Activated naive CD8-positive, alpha-beta T cell (primary cell): ENCODE measurements at regions not wholly inside any gene's neighbourhood (a gene's known extent, or its start where the extent isn't known, plus 50 kb on each side); places are given as distances from the start of the nearest gene placed in this dataset.
"Not testable (repeated sequence)": the region's sequence is repeated elsewhere in the genome, so short reads cannot be mapped to it uniquely, and the experiment has no call there.

Experiments
- H3K27ac Mint-ChIP-seq: one replicate; pipeline ENCODE4 v1.8.0; 2021; ENCODE audit warnings: mixed read lengths
- H3K27me3 Mint-ChIP-seq: one replicate; pipeline ENCODE4 v1.8.0; 2021; ENCODE audit warnings: mixed read lengths
- H3K36me3 Mint-ChIP-seq: one replicate; pipeline ENCODE4 v1.8.0; 2021; ENCODE audit warnings: mixed read lengths
- H3K4me1 Mint-ChIP-seq: one replicate; pipeline ENCODE4 v1.8.0; 2021; ENCODE audit warnings: low read depth, mixed read lengths
- H3K4me3 Mint-ChIP-seq: one replicate; pipeline ENCODE4 v1.8.0; 2021; ENCODE audit warnings: mild to moderate bottlenecking, mixed read lengths
- H3K9me3 Mint-ChIP-seq: one replicate; pipeline ENCODE4 v1.8.0; 2021; ENCODE audit warnings: low read depth, mixed read lengths

DNA sequence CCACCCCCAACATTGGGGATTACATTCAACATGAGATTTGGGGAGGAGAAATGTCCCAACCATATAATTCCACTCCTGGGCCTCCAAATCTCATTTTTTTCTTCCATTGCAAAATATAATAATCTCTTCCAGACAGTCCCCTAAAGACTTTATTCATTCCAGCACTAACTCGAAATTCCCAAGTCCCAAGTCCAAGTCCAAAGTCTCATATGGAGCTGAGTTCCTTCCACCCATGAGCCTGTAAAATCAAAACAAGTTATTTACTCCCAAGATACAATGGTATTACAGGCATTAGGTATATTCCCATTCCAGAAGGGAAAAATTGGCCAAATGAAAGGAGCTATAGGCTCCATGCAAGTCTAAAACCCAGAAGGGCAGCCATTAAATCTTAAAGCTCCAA is 56.7 kb downstream of the P2RY1 start:
- Mint-ChIP-seq H3K4me3 (no peak overlapping the region), H3K27me3 (peaks cover 4% of the 10 kb centered on the region), H3K36me3 (no peaks in the 10 kb centered on the region), H3K9me3 (peaks cover 4% of the 10 kb centered on the region), H3K27ac (no peak overlapping the region), H3K4me1 (no peaks in the 10 kb centered on the region)

GRCh38 chr3:152892446-152892845 is 57.5 kb downstream of the P2RY1 start:
- Mint-ChIP-seq H3K27me3 (peaks cover 4% of the 10 kb centered on the region), H3K36me3 (no peaks in the 10 kb centered on the region), H3K27ac (no peak overlapping the region), H3K4me3 (no peak overlapping the region), H3K4me1 (no peaks in the 10 kb centered on the region), H3K9me3 (peaks cover 4% of the 10 kb centered on the region)

DNA sequence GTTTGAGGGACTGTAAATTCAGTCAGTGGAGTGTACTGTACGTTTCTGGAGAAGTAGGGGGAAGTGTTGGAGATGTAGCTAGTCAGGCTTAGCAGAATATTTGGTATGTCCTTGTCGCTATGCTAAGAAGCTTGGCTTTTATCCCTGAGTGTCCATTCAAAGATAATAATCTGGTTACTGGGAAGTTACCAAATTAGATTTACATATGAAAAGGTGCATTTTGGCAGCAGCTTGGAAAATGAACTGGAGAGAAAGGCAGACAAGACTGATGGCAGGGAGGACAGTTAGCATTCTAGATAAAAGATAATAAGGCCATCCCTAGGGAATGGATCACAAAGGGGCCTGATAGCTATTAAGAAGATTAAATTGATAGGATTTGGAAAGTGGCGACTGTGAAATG is 58.7 kb downstream of the P2RY1 start:
- H3K27ac Mint-ChIP-seq = no peak overlapping the region
- no peaks in the 10 kb centered on the region for H3K36me3 Mint-ChIP-seq

GRCh38 chr3:152899306-152899705 is 64.4 kb downstream of the P2RY1 start:
- Mint-ChIP-seq H3K27ac (no peak overlapping the region), H3K4me3 (no peak overlapping the region), H3K36me3 (no peaks in the 10 kb centered on the region), H3K4me1 (no peaks in the 10 kb centered on the region), H3K27me3 (peaks cover 4% of the 10 kb centered on the region), H3K9me3 (peaks cover 3% of the 10 kb centered on the region)

More for the DNA sequence above, 58.7 kb downstream of the P2RY1 start:
- Mint-ChIP-seq H3K4me1 (no peaks in the 10 kb centered on the region), H3K27me3 (peaks cover 4% of the 10 kb centered on the region), H3K4me3 (no peak overlapping the region), H3K9me3 (peaks cover 4% of the 10 kb centered on the region)

GRCh38 chr3:152902141-152902669 is 67.3 kb downstream of the P2RY1 start:
- Mint-ChIP-seq H3K4me1 (no peaks in the 10 kb centered on the region), H3K27ac (no peak overlapping the region), H3K36me3 (no peaks in the 10 kb centered on the region), H3K27me3 (no peaks in the 10 kb centered on the region), H3K9me3 (peaks cover 7% of the 10 kb centered on the region), H3K4me3 (no peak overlapping the region)

DNA sequence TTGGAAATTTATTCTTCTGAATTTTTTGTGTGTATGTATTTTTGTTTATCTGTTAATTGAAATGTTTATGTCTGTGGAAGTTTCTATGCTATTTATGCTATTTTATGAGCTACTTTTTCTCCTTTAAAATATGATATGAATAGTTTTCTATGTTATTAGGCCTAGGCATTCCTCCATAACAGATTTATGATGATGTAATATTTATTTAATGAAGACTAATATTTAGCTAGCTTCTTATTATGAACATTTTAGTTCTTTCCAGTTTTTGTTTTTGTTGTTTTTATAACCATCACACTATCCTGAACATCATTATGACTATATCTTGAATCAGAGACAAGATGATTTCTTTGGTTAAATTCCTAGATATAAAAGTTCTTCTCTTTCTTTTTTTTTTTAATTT is 70.7 kb downstream of the P2RY1 start:
- H3K4me3 Mint-ChIP-seq = no peak overlapping the region
- peaks cover 7% of the 10 kb centered on the region for H3K9me3 Mint-ChIP-seq
- no peaks in the 10 kb centered on the region for H3K36me3 Mint-ChIP-seq
- no peak overlapping the region for H3K27ac Mint-ChIP-seq
- no peaks in the 10 kb centered on the region for H3K4me1 Mint-ChIP-seq
- no peaks in the 10 kb centered on the region for H3K27me3 Mint-ChIP-seq

DNA sequence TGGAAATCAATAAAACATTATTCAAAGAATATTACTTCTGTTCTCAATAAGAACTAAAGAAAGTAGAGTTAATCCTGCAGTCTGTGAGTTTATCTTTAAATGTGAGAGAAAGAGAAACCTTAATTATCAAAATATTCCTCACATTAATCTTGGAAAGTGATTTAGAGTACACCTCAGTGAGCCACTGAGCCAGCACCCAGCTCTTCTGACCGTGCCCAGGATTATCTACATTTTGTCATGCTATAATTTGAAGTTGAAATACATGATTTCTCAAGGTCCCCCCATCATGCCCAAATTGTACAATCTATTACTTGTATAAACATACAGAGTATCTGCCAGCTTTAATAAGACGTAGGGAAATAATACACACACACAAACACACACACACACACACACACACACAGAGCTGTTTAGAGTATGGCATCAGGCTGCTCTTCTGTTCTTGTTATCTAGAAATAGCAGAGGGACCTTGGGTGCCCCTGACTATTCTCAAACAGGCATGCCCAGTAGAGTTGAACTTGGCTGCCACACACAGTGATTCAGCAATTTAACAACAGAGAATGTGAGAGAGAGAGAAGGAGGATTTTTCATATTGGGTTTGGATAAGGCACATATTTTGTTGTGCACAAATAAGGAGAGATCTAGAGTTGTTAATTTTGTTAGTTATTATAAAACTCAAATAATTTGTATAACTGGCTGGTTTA is 74.4 kb downstream of the P2RY1 start:
- Mint-ChIP-seq H3K36me3 (no peaks in the 10 kb centered on the region), H3K4me3 (no peak overlapping the region)

DNA sequence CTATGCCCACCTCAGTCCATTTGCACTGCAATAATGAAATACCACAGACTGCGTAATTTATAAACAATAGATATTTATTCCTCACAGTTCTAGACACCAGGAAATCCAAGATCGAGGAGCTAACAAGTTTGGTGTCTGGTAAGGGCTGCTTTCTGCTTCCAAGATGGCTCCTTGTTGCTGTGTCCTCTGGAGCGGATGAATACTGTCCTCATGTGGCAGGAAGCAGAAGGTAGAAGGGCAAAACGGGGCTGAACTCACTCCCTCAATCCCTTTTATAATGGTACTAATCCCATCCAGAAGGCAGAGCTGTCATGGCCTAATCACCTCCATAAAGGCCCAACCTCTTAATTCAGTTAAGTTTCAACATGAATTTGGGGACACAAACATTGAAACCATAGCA is 75.3 kb downstream of the P2RY1 start:
- H3K4me1 Mint-ChIP-seq = no peaks in the 10 kb centered on the region
- H3K36me3 Mint-ChIP-seq = no peaks in the 10 kb centered on the region
- no peak overlapping the region for H3K27ac Mint-ChIP-seq
- H3K9me3 Mint-ChIP-seq = peaks cover 4% of the 10 kb centered on the region
- no peaks in the 10 kb centered on the region for H3K27me3 Mint-ChIP-seq
- H3K4me3 Mint-ChIP-seq = no peak overlapping the region

More for the DNA sequence above, 74.4 kb downstream of the P2RY1 start:
- no peaks in the 10 kb centered on the region for H3K4me1 Mint-ChIP-seq
- H3K9me3 Mint-ChIP-seq = peaks cover 4% of the 10 kb centered on the region
- H3K27me3 Mint-ChIP-seq = no peaks in the 10 kb centered on the region
- no peak overlapping the region for H3K27ac Mint-ChIP-seq

DNA sequence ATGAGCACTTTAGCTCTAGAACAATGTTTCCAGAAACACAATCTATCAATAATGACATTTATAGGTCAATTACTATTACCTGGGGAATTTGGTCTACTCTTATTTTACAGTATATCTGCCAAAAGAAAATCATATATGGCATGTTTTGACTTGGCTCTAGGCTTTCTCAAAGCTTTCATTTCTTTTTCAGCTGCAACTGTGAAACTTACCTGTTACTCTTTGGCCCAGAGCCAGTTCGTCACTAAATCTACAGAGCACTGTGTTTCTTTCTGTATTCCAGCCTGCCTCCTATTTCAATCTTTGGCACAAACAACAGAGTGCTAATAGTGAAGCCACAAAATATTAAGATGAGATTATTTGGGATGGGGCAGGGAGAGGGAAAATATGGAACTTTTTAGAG is 76.0 kb downstream of the P2RY1 start:
- Mint-ChIP-seq H3K4me1 (no peaks in the 10 kb centered on the region), H3K27ac (no peak overlapping the region), H3K27me3 (no peaks in the 10 kb centered on the region), H3K36me3 (no peaks in the 10 kb centered on the region), H3K4me3 (no peak overlapping the region), H3K9me3 (peaks cover 4% of the 10 kb centered on the region)

DNA sequence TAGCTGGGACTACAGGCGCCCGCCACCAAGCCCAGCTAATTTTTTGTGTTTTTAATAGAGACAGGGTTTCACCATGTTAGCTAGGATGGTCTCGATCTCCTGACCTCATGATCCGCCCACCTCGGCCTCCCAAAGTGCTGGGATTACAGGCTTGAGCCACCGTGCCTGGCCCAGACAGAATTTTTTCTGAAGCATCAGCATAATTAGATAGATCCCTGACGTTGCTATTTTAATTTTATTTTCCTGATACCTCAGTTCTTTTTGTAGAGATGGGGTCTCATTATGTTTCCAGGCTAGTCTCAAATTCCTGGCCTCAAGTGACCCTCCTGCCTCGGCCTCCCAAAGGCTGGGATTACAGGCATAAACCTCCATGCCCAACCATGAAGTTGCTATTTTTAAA is 79.8 kb downstream of the P2RY1 start:
- H3K27me3 Mint-ChIP-seq, H3K27ac Mint-ChIP-seq, H3K9me3 Mint-ChIP-seq, H3K36me3 Mint-ChIP-seq, H3K4me1 Mint-ChIP-seq, H3K4me3 Mint-ChIP-seq: not testable (repeated sequence)

DNA sequence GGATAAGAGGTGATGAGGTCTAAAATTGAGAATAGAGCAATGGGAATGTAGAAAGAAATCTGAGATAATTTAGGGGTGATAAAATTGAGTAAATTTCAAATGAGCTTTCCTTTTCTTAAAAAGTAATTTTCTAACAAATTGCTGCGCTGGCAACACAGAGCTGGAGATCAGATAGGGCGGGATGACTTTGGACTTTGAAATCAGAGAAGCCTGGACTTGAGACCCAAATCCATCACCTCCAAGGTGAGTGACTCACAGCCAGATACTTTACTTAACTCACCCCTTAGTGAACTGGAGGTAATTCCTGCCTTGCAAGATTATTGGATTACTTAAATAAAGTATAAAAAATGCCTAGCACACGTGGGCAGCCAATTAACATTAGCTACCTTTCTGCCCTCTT is 80.8 kb downstream of the P2RY1 start:
- Mint-ChIP-seq H3K36me3 (no peaks in the 10 kb centered on the region), H3K4me3 (no peak overlapping the region), H3K9me3 (no peaks in the 10 kb centered on the region), H3K27ac (no peak overlapping the region), H3K27me3 (no peaks in the 10 kb centered on the region), H3K4me1 (no peaks in the 10 kb centered on the region)

DNA sequence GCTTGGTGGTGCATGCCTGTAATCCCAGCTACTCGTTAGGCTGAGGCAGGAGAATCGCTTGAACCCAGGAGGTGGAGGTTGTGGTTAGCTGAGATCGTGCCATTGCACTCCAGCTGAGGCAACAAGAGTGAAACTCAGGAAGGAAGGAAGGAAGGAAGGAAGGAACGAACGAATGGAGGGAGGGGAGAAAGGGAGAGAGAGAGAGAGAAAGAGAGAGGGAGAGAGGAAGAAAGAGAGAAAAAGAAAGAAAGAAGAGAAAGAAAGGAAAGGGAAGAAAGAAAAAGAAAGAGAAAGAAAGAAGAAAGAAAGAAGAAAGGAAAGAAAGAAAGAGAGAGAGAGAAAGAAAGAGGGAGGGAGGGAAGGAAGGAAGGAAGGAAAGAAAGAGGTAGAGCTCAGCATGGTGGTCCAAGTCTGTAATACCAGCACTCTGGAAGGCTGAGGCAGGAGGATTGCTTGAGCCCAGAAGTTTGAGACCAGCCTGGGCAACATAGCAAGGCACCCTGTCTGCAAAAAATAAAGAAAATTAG is 81.9 kb downstream of the P2RY1 start:
- no peak overlapping the region for H3K27ac Mint-ChIP-seq
- no peaks in the 10 kb centered on the region for H3K27me3 Mint-ChIP-seq
- no peaks in the 10 kb centered on the region for H3K36me3 Mint-ChIP-seq
- H3K4me3 Mint-ChIP-seq = no peak overlapping the region
- H3K9me3 Mint-ChIP-seq = no peaks in the 10 kb centered on the region
- no peaks in the 10 kb centered on the region for H3K4me1 Mint-ChIP-seq

- Mint-ChIP-seq H3K9me3 (no peaks in the 10 kb centered on the region), H3K27me3 (no peaks in the 10 kb centered on the region), H3K4me1 (no peaks in the 10 kb centered on the region), H3K4me3 (no peak overlapping the region), H3K27ac (no peak overlapping the region), H3K36me3 (no peaks in the 10 kb centered on the region)
Observed at GRCh38 chr3:152921351-152921750, 86.4 kb downstream of the P2RY1 start.

- H3K4me3 Mint-ChIP-seq = no peak overlapping the region
- no peak overlapping the region for H3K27ac Mint-ChIP-seq
- no peaks in the 10 kb centered on the region for H3K9me3 Mint-ChIP-seq
- H3K27me3 Mint-ChIP-seq = no peaks in the 10 kb centered on the region
- no peaks in the 10 kb centered on the region for H3K36me3 Mint-ChIP-seq
- no peaks in the 10 kb centered on the region for H3K4me1 Mint-ChIP-seq
Observed at GRCh38 chr3:152922554-152922953, 87.6 kb downstream of the P2RY1 start.

- Mint-ChIP-seq H3K27ac (no peak overlapping the region), H3K27me3 (peaks cover 2% of the 10 kb centered on the region), H3K9me3 (no peaks in the 10 kb centered on the region), H3K4me3 (no peak overlapping the region), H3K4me1 (no peaks in the 10 kb centered on the region), H3K36me3 (no peaks in the 10 kb centered on the region)
Observed at GRCh38 chr3:152927131-152927530, 92.2 kb downstream of the P2RY1 start.

DNA sequence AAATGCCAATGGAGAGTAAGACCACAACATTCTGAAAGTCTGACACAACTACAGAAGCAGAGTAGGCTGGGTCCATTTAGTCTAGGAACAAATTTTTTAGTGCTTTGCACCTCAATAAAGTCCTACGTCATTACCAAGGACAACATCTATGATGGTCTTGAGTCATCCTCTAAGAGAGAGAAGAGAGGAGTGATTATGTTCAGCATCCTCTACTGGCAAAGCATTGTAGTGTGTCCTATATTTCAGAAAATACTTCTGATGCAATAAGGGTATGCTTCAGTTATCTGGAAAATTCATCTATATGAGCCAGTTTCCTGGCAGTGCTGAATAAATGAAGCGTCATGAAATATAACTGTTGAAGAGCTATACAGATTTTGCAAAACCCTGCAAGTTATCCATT is 95.6 kb downstream of the P2RY1 start:
- peaks cover 2% of the 10 kb centered on the region for H3K27me3 Mint-ChIP-seq
- no peaks in the 10 kb centered on the region for H3K36me3 Mint-ChIP-seq
- no peaks in the 10 kb centered on the region for H3K4me1 Mint-ChIP-seq
- no peak overlapping the region for H3K27ac Mint-ChIP-seq
- H3K9me3 Mint-ChIP-seq = no peaks in the 10 kb centered on the region
- H3K4me3 Mint-ChIP-seq = no peak overlapping the region
